ENCODE measurements at regions not wholly inside any gene's neighbourhood (a gene's known extent, or its start where the extent isn't known, plus 50 kb on each side); places are given as distances from the start of the nearest gene placed in this dataset.
"Not testable (repeated sequence)": the region's sequence is repeated elsewhere in the genome, so short reads cannot be mapped to it uniquely, and the experiment has no call there.

- TF ChIP-seq NFE2L1 (CRISPR knock-in tag; IDR thresholded peaks at IDR 0.05); CTCF (IDR thresholded peaks at IDR 0.05); AR (CRISPR knock-in tag; IDR thresholded peaks at IDR 0.05): not testable (repeated sequence)
These were observed 60.0 kb upstream of the CD99 start for GRCh38 chrX:2630935-2631742.

Measured in WTC11 (cell line).